ENCODE measurements at regions not wholly inside any gene's neighbourhood (a gene's known extent, or its start where the extent isn't known, plus 50 kb on each side); places are given as distances from the start of the nearest gene placed in this dataset.

GRCh38 chr1:68751723-68752122 is 254.8 kb upstream of the DEPDC1 start:
- DNase-seq (ENCODE audit: low spot score) (no peak), ATAC-seq (no peak)
- Mint-ChIP-seq H3K36me3 (no peaks in the 10 kb centered on the region), H3K27ac (no peak overlapping the region), H3K27me3 (ENCODE audit: low read depth) (no peaks in the 10 kb centered on the region), H3K9me3 (peaks cover 24% of the 10 kb centered on the region), H3K4me1 (no peaks in the 10 kb centered on the region), H3K4me3 (no peak overlapping the region)
- CTCF ChIA-PET, result no interaction called here
- POLR2A ChIA-PET, result no interaction called here
- TF ChIP-seq ETV6 (CRISPR knock-in tag; IDR thresholded peaks at IDR 0.05), result no peak
- no peak for TF ChIP-seq STAT6 (CRISPR knock-in tag; conservative IDR thresholded peaks at IDR 0.05; ENCODE audit: low read depth)
- no peak for TF ChIP-seq ZNF281 (CRISPR knock-in tag; IDR thresholded peaks at IDR 0.05)
- no peak for TF ChIP-seq FOXP4 (CRISPR knock-in tag; IDR thresholded peaks at IDR 0.05)

GRCh38 chr1:68758666-68759209 is 261.9 kb upstream of the DEPDC1 start:
- Mint-ChIP-seq H3K36me3 (no peaks in the 10 kb centered on the region), H3K4me1 (no peaks in the 10 kb centered on the region), H3K27ac (no peak overlapping the region), H3K27me3 (ENCODE audit: low read depth) (no peaks in the 10 kb centered on the region), H3K9me3 (peaks cover 32% of the 10 kb centered on the region), H3K4me3 (no peak overlapping the region)
- TF ChIP-seq ARID4B (CRISPR knock-in tag; IDR thresholded peaks at IDR 0.05; ENCODE audit: borderline replicate concordance) (no peak), ELF4 (CRISPR knock-in tag; IDR thresholded peaks at IDR 0.05; ENCODE audit: low read depth) (no peak), ZNF232 (CRISPR knock-in tag; IDR thresholded peaks at IDR 0.05) (no peak), TP53 (CRISPR knock-in tag; IDR thresholded peaks at IDR 0.05) (no peak), ATF1 (CRISPR knock-in tag; IDR thresholded peaks at IDR 0.05) (no peak), ZNF138 (CRISPR knock-in tag; conservative IDR thresholded peaks at IDR 0.05) (no peak), ZNF121 (CRISPR knock-in tag; IDR thresholded peaks at IDR 0.05) (no peak)
- peak; percentile 19 for DNase-seq (ENCODE audit: low spot score)
- peak; percentile 90 for ATAC-seq
- ChIA-PET POLR2A (no interaction called here), CTCF (interaction anchor here (1.1 to 1.7 kb wide), 2 partner anchors 159 to 288 kb away, joined by 4 to 8 read pairs; no protein-coding TSS in a partner anchor)

All from WTC11 (cell line).